ENCODE measurements at regions not wholly inside any gene's neighbourhood (a gene's known extent, or its start where the extent isn't known, plus 50 kb on each side); places are given as distances from the start of the nearest gene placed in this dataset.

- intact Hi-C loops (cut with micrococcal nuclease; ENCODE audit: unreplicated experiment): no loop called here
- H3F3A ChIP-seq (ENCODE audit: insufficient read depth, low read depth): no peaks in the 10 kb centered on the region
- H3K4me1 ChIP-seq (replicated peaks; ENCODE audit: insufficient read depth): no peaks in the 10 kb centered on the region
- TF ChIP-seq CTCF (conservative IDR thresholded peaks at IDR 0.05) (no peak), EZH2 (IDR thresholded peaks at IDR 0.05; ENCODE audit: low read depth) (no peak)
- H3K9me2 ChIP-seq (ENCODE audit: insufficient read depth): no peaks in the 10 kb centered on the region
- no peak for DNase-seq
- no peaks in the 10 kb centered on the region for H3K79me2 ChIP-seq (ENCODE audit: low read depth)
- H3K27ac ChIP-seq: no peak overlapping the region
- no peak overlapping the region for H2AFZ ChIP-seq
- ChIA-PET CTCF (no interaction called here), POLR2A (ENCODE audit: unreplicated experiment) (no interaction called here)
- no peak overlapping the region for H3K4me3 ChIP-seq
- no peaks in the 10 kb centered on the region for H4K20me1 ChIP-seq (ENCODE audit: insufficient read depth)
- no peaks in the 10 kb centered on the region for H3K9me3 ChIP-seq (ENCODE audit: insufficient read depth, low read depth)
- no TSS peak for BruUV-seq (replicated peaks)
- no peak overlapping the region for H3K4me2 ChIP-seq
- H3K27me3 ChIP-seq (ENCODE audit: insufficient read depth, low read depth): no peaks in the 10 kb centered on the region
- H3K36me3 ChIP-seq (ENCODE audit: low read depth): no peaks in the 10 kb centered on the region
These were observed 511.7 kb upstream of the CNTNAP5 start for GRCh38 chr2:123513351-123513750.

GRCh38 chr2:123514613-123515207 lies 510.4 kb upstream of the CNTNAP5 start:
- no peak overlapping the region for H3K4me3 ChIP-seq
- intact Hi-C loops (cut with micrococcal nuclease; ENCODE audit: unreplicated experiment): no loop called here
- 0 out of 2 replicates have a peak overlapping the region, but pooled peaks have one; percentile 15 for H2AFZ ChIP-seq
- no peaks in the 10 kb centered on the region for H3K4me1 ChIP-seq (replicated peaks; ENCODE audit: insufficient read depth)
- ChIA-PET POLR2A (ENCODE audit: unreplicated experiment) (no interaction called here), CTCF (no interaction called here)
- TF ChIP-seq CTCF (conservative IDR thresholded peaks at IDR 0.05): peak; percentile 54; the same call in 1 of the 2 replicates
- no peak for TF ChIP-seq EZH2 (IDR thresholded peaks at IDR 0.05; ENCODE audit: low read depth)
- H3K9me3 ChIP-seq (ENCODE audit: insufficient read depth, low read depth): no peaks in the 10 kb centered on the region
- H3K79me2 ChIP-seq (ENCODE audit: low read depth): no peaks in the 10 kb centered on the region
- no peaks in the 10 kb centered on the region for H4K20me1 ChIP-seq (ENCODE audit: insufficient read depth)
- peak in 1 of 2 experiments; percentile 34 for DNase-seq
- no peaks in the 10 kb centered on the region for H3K9me2 ChIP-seq (ENCODE audit: insufficient read depth)
- H3K27ac ChIP-seq: no peak overlapping the region
- no peaks in the 10 kb centered on the region for H3K27me3 ChIP-seq (ENCODE audit: insufficient read depth, low read depth)
- BruUV-seq (replicated peaks): no TSS peak
- no peaks in the 10 kb centered on the region for H3F3A ChIP-seq (ENCODE audit: insufficient read depth, low read depth)
- no peaks in the 10 kb centered on the region for H3K36me3 ChIP-seq (ENCODE audit: low read depth)
- no peak overlapping the region for H3K4me2 ChIP-seq

- no peaks in the 10 kb centered on the region for H3K4me1 ChIP-seq (replicated peaks; ENCODE audit: insufficient read depth)
- no peaks in the 10 kb centered on the region for H4K20me1 ChIP-seq (ENCODE audit: insufficient read depth)
- H3F3A ChIP-seq (ENCODE audit: insufficient read depth, low read depth): no peaks in the 10 kb centered on the region
- DNase-seq: peak in 1 of 2 experiments; percentile 10
- H3K4me3 ChIP-seq: no peak overlapping the region
- no peaks in the 10 kb centered on the region for H3K9me3 ChIP-seq (ENCODE audit: insufficient read depth, low read depth)
- intact Hi-C loops (cut with micrococcal nuclease; ENCODE audit: unreplicated experiment): no loop called here
- H3K36me3 ChIP-seq (ENCODE audit: low read depth): no peaks in the 10 kb centered on the region
- no peaks in the 10 kb centered on the region for H3K27me3 ChIP-seq (ENCODE audit: insufficient read depth, low read depth)
- BruUV-seq (replicated peaks): no TSS peak
- H3K79me2 ChIP-seq (ENCODE audit: low read depth): no peaks in the 10 kb centered on the region
- H3K9me2 ChIP-seq (ENCODE audit: insufficient read depth): no peaks in the 10 kb centered on the region
- POLR2A ChIA-PET (ENCODE audit: unreplicated experiment): no interaction called here
- no peak overlapping the region for H2AFZ ChIP-seq
- no peak overlapping the region for H3K4me2 ChIP-seq
- TF ChIP-seq EZH2 (IDR thresholded peaks at IDR 0.05; ENCODE audit: low read depth) (no peak), CTCF (conservative IDR thresholded peaks at IDR 0.05) (no peak)
- H3K27ac ChIP-seq: no peak overlapping the region
- CTCF ChIA-PET: no interaction called here
These were observed 506.7 kb upstream of the CNTNAP5 start for GRCh38 chr2:123518367-123518766.

All from PC-9 (cell line).